H7 (cell line): ENCODE measurements at regions not wholly inside any gene's neighbourhood (a gene's known extent, or its start where the extent isn't known, plus 50 kb on each side); places are given as distances from the start of the nearest gene placed in this dataset.

ENCODE experiments used
- DNase-seq: peaks from one replicate; pipeline ENCODE4 v3.0.0; 2012
- H3K27me3 ChIP-seq: 2 replicates; pipeline ENCODE4 v1.6.0; 2011; ENCODE audit warnings: mild to moderate bottlenecking, low read length; ENCODE audit not compliant: control insufficient read depth, insufficient read depth
- H3K36me3 ChIP-seq: replicated peaks from 2 replicates; pipeline ENCODE4 v1.5.1; 2011; ENCODE audit warnings: low read length; ENCODE audit not compliant: control insufficient read depth, insufficient read depth
- H3K4me3 ChIP-seq: 2 replicates; pipeline ENCODE4 v1.5.1; 2011; ENCODE audit warnings: low read depth, mild to moderate bottlenecking, control low read depth, low read length, moderate library complexity; ENCODE audit not compliant: insufficient read depth

GRCh38 chr14:51307551-51307950, 67.5 kb downstream of the TMX1 start:
- DNase-seq, result no peak
- H3K36me3 ChIP-seq, result no peaks in the 10 kb centered on the region
- no peaks in the 10 kb centered on the region for H3K27me3 ChIP-seq
- H3K4me3 ChIP-seq, result no peak overlapping the region

- no peaks in the 10 kb centered on the region for H3K36me3 ChIP-seq
- DNase-seq, result no peak
- H3K27me3 ChIP-seq, result no peaks in the 10 kb centered on the region
- no peak overlapping the region for H3K4me3 ChIP-seq
Measured at GRCh38 chr14:51308866-51309265, 68.8 kb downstream of the TMX1 start.

GRCh38 chr14:51310505-51310944, 70.5 kb downstream of the TMX1 start:
- no peak overlapping the region for H3K4me3 ChIP-seq
- no peaks in the 10 kb centered on the region for H3K36me3 ChIP-seq
- no peak for DNase-seq
- no peaks in the 10 kb centered on the region for H3K27me3 ChIP-seq

GRCh38 chr14:51314321-51315015, 74.4 kb downstream of the TMX1 start:
- Histone ChIP-seq H3K27me3 (no peaks in the 10 kb centered on the region), H3K36me3 (no peaks in the 10 kb centered on the region), H3K4me3 (no peak overlapping the region)
- DNase-seq, result no peak

GRCh38 chr14:51317373-51317772, 77.3 kb downstream of the TMX1 start:
- Histone ChIP-seq H3K36me3 (no peaks in the 10 kb centered on the region), H3K27me3 (no peaks in the 10 kb centered on the region), H3K4me3 (no peak overlapping the region)
- DNase-seq, result no peak

GRCh38 chr14:51318813-51319597, 79.0 kb downstream of the TMX1 start:
- H3K36me3 ChIP-seq, result no peaks in the 10 kb centered on the region
- no peaks in the 10 kb centered on the region for H3K27me3 ChIP-seq
- no peak for DNase-seq
- H3K4me3 ChIP-seq, result no peak overlapping the region

- no peak overlapping the region for H3K4me3 ChIP-seq
- H3K27me3 ChIP-seq, result no peaks in the 10 kb centered on the region
- H3K36me3 ChIP-seq, result no peaks in the 10 kb centered on the region
- no peak for DNase-seq
Measured at GRCh38 chr14:51321036-51321435, 81.0 kb downstream of the TMX1 start.

- Histone ChIP-seq H3K4me3 (no peak overlapping the region), H3K36me3 (no peaks in the 10 kb centered on the region), H3K27me3 (no peaks in the 10 kb centered on the region)
- no peak for DNase-seq
Measured at GRCh38 chr14:51323492-51323891, 83.4 kb downstream of the TMX1 start.

GRCh38 chr14:51327376-51327775, 87.3 kb downstream of the TMX1 start:
- no peak overlapping the region for H3K4me3 ChIP-seq
- no peak for DNase-seq
- no peaks in the 10 kb centered on the region for H3K36me3 ChIP-seq
- H3K27me3 ChIP-seq, result no peaks in the 10 kb centered on the region

- no peaks in the 10 kb centered on the region for H3K27me3 ChIP-seq
- H3K4me3 ChIP-seq, result no peak overlapping the region
- DNase-seq, result no peak
- H3K36me3 ChIP-seq, result no peaks in the 10 kb centered on the region
Measured at GRCh38 chr14:51328064-51328771, 88.2 kb downstream of the TMX1 start.

GRCh38 chr14:51328772-51329353, 88.8 kb downstream of the TMX1 start:
- no peaks in the 10 kb centered on the region for H3K36me3 ChIP-seq
- no peak for DNase-seq

GRCh38 chr14:51331486-51332367, 91.7 kb downstream of the TMX1 start:
- H3K36me3 ChIP-seq, result no peaks in the 10 kb centered on the region
- H3K27me3 ChIP-seq, result no peaks in the 10 kb centered on the region
- DNase-seq, result no peak
- no peak overlapping the region for H3K4me3 ChIP-seq

More at GRCh38 chr14:51328772-51329353, 88.8 kb downstream of the TMX1 start:
- Histone ChIP-seq H3K27me3 (no peaks in the 10 kb centered on the region), H3K4me3 (no peak overlapping the region)

GRCh38 chr14:51333299-51333698, 93.3 kb downstream of the TMX1 start:
- H3K27me3 ChIP-seq, result no peaks in the 10 kb centered on the region
- no peaks in the 10 kb centered on the region for H3K36me3 ChIP-seq
- DNase-seq, result no peak
- no peak overlapping the region for H3K4me3 ChIP-seq
